Osteoblast (primary cell): ENCODE measurements at regions not wholly inside any gene's neighbourhood (a gene's known extent, or its start where the extent isn't known, plus 50 kb on each side); places are given as distances from the start of the nearest gene placed in this dataset.

ENCODE experiments used
- DNase-seq: peaks from one replicate; pipeline ENCODE4 v3.0.0; 2011; ENCODE audit warnings: low spot score, mixed read lengths; ENCODE audit not compliant: insufficient read length; ENCODE audit errors: missing footprints
- H2AFZ ChIP-seq: 2 replicates; pipeline ENCODE4 v1.6.0; 2011; ENCODE audit warnings: mild to moderate bottlenecking, low read length
- H3K27ac ChIP-seq: 2 replicates; pipeline ENCODE4 v1.5.1; 2011; ENCODE audit warnings: mild to moderate bottlenecking, low read depth, low read length, moderate library complexity
- H3K27me3 ChIP-seq: 2 replicates; pipeline ENCODE4 v1.6.0; 2012; ENCODE audit warnings: mild to moderate bottlenecking, control low read depth, inconsistent platforms, low read length, moderate library complexity; ENCODE audit not compliant: insufficient read depth
- H3K36me3 ChIP-seq: 2 replicates; pipeline ENCODE4 v1.5.1; 2011; ENCODE audit warnings: mild to moderate bottlenecking, low read length, control low read depth, moderate library complexity; ENCODE audit not compliant: insufficient read depth
- H3K4me1 ChIP-seq: 2 replicates; pipeline ENCODE4 v1.5.1; 2011; ENCODE audit warnings: mild to moderate bottlenecking, low read length, control low read depth, moderate library complexity; ENCODE audit not compliant: insufficient read depth
- H3K4me2 ChIP-seq: 2 replicates; pipeline ENCODE4 v1.6.0; 2011; ENCODE audit warnings: mild to moderate bottlenecking, low read length; ENCODE audit not compliant: insufficient read depth
- H3K4me3 ChIP-seq: fragments of 200-600 bp; sonication (generic); 3 replicates; pipeline ENCODE4 v1.5.1; 2012; ENCODE audit warnings: mild to moderate bottlenecking, low read length, inconsistent platforms; ENCODE audit not compliant: insufficient read depth
- H3K79me2 ChIP-seq: 2 replicates; pipeline ENCODE4 v1.6.0; 2012; ENCODE audit warnings: mild to moderate bottlenecking, low read length, control low read depth, inconsistent platforms; ENCODE audit not compliant: insufficient read depth
- H3K9me3 ChIP-seq: 2 replicates; pipeline ENCODE4 v1.5.1; 2011; ENCODE audit warnings: low read depth, low read length, control low read depth
- H4K20me1 ChIP-seq: 2 replicates; pipeline ENCODE4 v1.6.0; 2012; ENCODE audit warnings: mild to moderate bottlenecking, low read length, control low read depth; ENCODE audit not compliant: insufficient read depth
- TF ChIP-seq, protein P1 (sequence below): IDR thresholded peaks from 2 replicates; pipeline ENCODE4 v1.5.1; 2011; ENCODE audit warnings: mild to moderate bottlenecking, low read depth, low read length, moderate library complexity; ENCODE audit errors: extremely low read depth

DNA sequence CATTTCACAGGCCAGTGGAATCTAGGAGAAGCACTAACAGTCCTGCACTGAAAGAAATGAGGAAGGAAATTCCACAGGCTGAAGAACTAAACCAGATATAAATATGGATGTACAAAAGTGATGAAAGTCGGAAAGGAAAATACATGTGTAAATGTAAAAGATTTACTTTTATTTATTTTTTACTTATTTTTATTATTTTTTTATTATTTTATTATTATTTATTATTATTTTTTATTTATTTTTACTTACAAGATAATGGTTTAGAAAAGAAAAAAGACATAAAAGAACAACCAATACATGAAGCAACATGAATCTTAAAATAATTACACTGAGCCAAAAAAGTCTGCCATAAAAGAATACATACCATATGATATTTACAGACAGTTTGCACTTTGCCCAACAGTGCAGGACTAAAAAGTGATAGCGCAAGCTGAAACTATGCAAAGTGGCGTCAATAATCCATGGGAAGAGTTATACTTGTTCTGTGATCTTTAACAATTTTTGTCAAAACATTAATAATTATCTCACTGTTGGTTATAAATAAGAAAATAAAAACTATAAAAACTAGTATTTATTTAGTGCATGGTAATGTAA is 317.8 kb upstream of the MKI67 start:
- DNase-seq, result no peak
- no peak overlapping the region for H3K4me2 ChIP-seq
- H3K4me3 ChIP-seq, result no peak overlapping the region
- H3K36me3 ChIP-seq, result no peaks in the 10 kb centered on the region
- no peaks in the 10 kb centered on the region for H4K20me1 ChIP-seq
- no peaks in the 10 kb centered on the region for H3K79me2 ChIP-seq
- H3K4me1 ChIP-seq, result no peaks in the 10 kb centered on the region
- no peak overlapping the region for H3K27ac ChIP-seq
- H2AFZ ChIP-seq, result no peak overlapping the region
- no peaks in the 10 kb centered on the region for H3K27me3 ChIP-seq
- H3K9me3 ChIP-seq, result peaks cover 2% of the 10 kb centered on the region
- TF ChIP-seq, protein P1, sequence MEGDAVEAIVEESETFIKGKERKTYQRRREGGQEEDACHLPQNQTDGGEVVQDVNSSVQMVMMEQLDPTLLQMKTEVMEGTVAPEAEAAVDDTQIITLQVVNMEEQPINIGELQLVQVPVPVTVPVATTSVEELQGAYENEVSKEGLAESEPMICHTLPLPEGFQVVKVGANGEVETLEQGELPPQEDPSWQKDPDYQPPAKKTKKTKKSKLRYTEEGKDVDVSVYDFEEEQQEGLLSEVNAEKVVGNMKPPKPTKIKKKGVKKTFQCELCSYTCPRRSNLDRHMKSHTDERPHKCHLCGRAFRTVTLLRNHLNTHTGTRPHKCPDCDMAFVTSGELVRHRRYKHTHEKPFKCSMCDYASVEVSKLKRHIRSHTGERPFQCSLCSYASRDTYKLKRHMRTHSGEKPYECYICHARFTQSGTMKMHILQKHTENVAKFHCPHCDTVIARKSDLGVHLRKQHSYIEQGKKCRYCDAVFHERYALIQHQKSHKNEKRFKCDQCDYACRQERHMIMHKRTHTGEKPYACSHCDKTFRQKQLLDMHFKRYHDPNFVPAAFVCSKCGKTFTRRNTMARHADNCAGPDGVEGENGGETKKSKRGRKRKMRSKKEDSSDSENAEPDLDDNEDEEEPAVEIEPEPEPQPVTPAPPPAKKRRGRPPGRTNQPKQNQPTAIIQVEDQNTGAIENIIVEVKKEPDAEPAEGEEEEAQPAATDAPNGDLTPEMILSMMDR, result no peak

- no peak overlapping the region for H2AFZ ChIP-seq
- H4K20me1 ChIP-seq, result no peaks in the 10 kb centered on the region
- no peaks in the 10 kb centered on the region for H3K79me2 ChIP-seq
- H3K4me2 ChIP-seq, result no peak overlapping the region
- no peaks in the 10 kb centered on the region for H3K36me3 ChIP-seq
- no peaks in the 10 kb centered on the region for H3K27me3 ChIP-seq
- no peak overlapping the region for H3K4me3 ChIP-seq
- no peak overlapping the region for H3K27ac ChIP-seq
- TF ChIP-seq, protein P1, result no peak
- H3K9me3 ChIP-seq, result peaks cover 4% of the 10 kb centered on the region
- no peaks in the 10 kb centered on the region for H3K4me1 ChIP-seq
- DNase-seq, result no peak
Measured at GRCh38 chr10:128448796-128449195, 322.6 kb upstream of the MKI67 start.

DNA sequence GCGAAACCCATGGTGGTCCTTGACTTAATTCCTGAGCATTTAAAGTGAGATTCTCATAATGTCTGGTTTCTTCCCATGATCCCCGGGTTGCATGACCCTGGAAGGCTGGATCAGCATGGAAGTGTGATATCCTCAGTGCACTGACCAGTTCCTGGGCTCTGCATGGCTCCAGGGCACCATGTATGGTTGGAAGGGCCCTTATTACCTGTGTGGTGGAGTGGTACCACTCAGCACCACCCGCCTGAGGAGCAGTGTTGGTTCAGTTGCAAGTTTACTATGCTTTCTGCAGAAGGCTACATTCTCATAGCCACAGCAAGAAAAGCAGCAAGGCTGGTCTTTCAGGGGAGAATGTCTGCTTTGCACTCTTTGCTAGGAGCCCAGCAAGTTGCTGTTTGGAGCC is 325.7 kb upstream of the MKI67 start:
- Histone ChIP-seq H3K4me1 (no peaks in the 10 kb centered on the region), H3K79me2 (no peaks in the 10 kb centered on the region), H3K4me3 (no peak overlapping the region), H4K20me1 (no peaks in the 10 kb centered on the region), H3K27me3 (no peaks in the 10 kb centered on the region), H3K9me3 (peaks cover 2% of the 10 kb centered on the region), H3K4me2 (no peak overlapping the region), H2AFZ (no peak overlapping the region), H3K27ac (no peak overlapping the region), H3K36me3 (no peaks in the 10 kb centered on the region)
- TF ChIP-seq, protein P1, result no peak
- no peak for DNase-seq

GRCh38 chr10:128456271-128456670 is 330.0 kb upstream of the MKI67 start:
- no peak overlapping the region for H3K27ac ChIP-seq
- no peaks in the 10 kb centered on the region for H3K27me3 ChIP-seq
- no peaks in the 10 kb centered on the region for H3K4me1 ChIP-seq
- H3K36me3 ChIP-seq, result no peaks in the 10 kb centered on the region
- TF ChIP-seq, protein P1, result no peak
- H3K4me3 ChIP-seq, result no peak overlapping the region
- no peaks in the 10 kb centered on the region for H3K79me2 ChIP-seq
- H4K20me1 ChIP-seq, result no peaks in the 10 kb centered on the region
- H3K4me2 ChIP-seq, result no peak overlapping the region
- no peak for DNase-seq
- no peak overlapping the region for H2AFZ ChIP-seq
- H3K9me3 ChIP-seq, result peaks cover 4% of the 10 kb centered on the region
